CD4-positive, alpha-beta T cell treated with Interferon alpha-2 for 1 hour (primary cell): ENCODE measurements at regions not wholly inside any gene's neighbourhood (a gene's known extent, or its start where the extent isn't known, plus 50 kb on each side); places are given as distances from the start of the nearest gene placed in this dataset.

ENCODE experiments used
- DNase-seq, 2 donors: peaks; one replicate each; pipeline ENCODE4 v3.0.0-alpha.2; 2020 to 2022

DNA sequence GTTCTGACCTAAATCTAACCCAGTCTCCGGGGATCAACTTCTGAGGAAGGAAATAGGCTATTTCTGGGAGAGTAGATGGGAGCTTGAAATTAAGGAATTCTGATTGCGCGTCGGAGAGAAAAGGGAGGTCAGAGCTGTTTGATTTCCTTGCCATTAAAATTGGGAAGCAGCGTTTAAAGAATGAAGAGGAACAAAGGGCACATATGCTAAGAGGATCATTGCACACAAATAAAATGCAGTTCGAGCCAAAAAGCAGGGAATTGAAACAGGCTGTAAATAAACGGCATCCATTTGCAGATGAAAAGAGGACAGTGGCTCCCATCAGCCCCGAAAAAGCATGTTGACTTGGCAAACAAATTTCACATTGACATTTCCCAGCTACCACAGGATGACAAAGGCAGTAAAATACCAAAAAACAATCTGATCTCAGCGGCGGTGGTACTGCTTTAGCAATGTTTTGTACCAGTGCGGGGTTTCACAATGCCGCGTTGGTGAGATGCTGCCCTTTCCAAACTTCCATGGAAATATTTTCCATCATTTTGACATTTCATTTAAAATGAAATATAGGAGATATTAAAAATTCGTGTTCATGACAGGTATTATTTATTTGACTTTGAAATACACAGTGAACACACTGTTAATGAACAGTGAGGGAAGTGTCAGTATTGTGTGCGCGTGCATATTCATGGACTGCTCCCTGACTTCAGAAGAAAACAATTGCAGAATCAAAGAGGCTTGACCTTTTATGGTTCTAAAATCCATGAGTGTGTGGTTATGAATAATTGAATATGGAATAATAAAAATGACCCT, 108.8 kb downstream of the SQOR start:
- no peak for DNase-seq

DNA sequence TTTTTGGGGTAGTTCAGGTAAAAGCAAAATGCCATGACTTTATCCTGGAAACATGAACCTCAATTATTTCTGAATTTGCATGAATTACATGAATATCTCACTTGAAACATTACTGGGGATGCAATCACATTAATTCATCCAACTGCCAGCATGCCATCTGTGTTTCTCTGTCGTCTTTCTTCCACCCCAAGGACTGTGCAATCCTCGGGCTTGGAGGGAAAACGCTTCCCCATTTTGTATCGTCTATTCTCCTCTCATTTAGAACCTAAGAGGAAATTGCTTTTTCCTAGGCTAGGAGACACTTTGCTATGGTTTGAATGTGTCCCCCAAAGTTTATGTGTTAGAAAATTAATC, 109.4 kb downstream of the SQOR start:
- no peak for DNase-seq

DNA sequence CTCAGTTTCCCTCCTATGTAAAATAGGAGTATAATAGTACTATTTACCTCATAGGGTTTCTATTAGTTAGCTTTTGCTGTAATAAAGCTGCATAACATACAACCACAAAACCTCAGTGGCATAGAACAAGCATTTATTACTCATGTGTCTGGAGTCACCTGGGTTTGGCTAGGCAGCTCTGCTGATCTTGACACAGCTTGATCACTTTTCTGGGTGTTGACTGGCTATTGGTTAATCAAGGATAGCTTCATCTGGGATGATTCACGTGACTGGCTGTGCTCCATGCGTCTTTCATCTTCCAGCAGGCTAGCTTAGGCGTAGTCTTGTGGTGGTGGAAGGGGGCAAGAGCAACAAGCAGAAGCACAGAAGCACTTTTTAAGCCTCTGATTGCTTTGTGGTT, 112.6 kb downstream of the SQOR start:
- no peak for DNase-seq

DNA sequence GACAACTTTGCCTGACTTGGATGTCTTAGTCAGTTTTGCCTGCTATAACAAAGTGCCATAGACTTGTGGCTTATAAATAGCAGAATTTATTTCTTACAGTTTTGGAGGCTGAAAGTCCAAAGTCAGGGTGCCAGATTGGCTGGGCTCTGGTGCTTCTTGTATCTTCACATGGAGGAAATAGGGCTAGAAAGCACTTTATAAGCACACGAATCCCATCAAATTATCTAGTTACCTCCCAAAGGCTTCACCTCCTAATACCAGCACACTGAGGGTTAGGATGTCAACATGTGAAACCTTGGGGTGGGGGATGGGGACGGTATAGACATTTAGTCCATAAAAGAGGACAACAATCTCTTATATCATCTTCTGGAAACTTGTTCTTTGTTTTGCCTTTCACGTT, 116.8 kb downstream of the SQOR start:
- DNase-seq = no peak

DNA sequence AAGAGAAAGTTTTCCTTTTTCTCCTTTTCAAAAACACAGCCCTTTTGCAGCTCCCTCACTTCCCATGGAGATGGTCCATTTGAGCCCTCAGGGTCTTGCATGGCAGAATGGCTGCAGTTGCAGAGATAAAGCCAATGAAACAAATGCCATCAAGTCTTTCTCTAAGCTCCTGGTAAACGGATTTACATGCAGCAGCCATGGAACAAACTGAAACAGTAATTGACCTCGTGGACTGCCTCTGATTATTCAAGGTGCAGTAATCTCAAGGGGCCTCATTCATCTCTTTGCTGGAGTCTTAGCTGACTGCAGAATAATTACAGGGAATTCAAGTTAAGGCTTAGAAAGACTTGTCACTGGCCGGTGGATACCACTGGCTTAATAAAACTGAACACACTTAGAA, 125.1 kb downstream of the SQOR start:
- DNase-seq = no peak

DNA sequence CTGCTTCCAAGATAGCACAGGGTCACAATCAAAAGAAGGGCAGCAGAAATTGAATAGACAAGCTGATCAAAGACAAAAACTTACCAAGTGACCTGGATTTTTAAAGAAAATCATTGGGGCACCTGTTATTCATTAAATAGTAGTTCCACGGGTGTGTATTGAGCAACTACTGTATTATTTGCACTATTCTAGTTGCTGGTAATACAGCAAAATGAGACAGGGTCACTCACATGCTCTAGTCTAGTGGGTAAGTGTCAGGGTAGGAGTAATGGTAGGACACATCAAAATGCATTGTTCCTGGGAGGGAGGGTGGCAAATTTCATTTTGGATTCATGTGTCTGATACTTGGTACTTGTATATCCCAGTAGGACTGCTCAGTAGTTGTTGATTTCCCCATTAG, 127.9 kb downstream of the SQOR start:
- no peak for DNase-seq

DNA sequence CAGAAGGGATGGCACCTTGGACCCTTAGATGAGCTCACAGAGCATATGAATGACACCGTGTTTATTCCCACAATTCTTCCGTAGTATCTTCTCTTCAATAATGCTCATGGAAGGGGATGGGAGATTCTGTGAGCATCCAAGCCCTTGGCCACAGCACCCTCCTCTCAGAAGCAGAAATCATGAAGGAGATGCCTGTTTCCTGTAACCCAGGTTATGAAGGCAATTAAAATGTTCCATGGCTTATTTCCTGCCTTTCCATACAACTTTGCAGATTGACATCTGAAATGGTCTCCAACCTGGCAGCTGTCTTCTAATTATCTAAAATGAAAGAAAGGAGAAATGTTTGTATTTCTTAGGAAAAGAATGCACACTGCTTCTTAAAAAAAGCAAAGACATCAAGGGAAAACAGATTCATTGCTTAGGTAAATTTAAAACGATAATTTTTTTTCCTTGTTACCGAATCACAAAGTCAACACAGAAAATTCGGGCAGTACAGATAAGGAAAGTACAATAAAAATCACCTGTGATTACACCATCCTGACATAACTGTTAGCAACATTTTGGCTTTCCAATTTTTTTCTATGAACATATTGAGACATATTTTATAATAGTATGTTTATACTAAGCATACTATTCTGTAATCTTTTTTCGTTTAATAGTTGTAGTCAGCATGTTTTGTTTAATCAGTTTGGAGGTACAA, 128.5 kb downstream of the SQOR start:
- DNase-seq = no peak

DNA sequence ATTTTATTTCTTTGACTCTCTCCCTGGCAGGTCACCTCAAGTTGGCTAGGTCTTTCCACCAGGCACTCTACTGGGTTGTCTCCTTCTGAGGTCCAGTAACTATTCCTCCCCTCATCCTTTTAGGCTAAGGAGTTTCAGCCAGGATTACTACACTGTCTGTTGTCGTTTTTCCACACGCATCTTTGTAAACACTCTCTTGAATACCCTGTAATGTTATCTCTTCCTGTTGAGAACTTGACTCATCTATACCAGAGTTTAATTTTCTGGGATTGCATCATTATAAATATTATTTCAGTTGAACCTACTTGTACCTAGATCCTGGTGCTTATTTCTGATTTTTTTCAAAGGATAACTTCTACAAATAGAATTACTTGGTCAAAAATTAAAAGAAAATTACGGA, 138.3 kb downstream of the SQOR start:
- DNase-seq = no peak

DNA sequence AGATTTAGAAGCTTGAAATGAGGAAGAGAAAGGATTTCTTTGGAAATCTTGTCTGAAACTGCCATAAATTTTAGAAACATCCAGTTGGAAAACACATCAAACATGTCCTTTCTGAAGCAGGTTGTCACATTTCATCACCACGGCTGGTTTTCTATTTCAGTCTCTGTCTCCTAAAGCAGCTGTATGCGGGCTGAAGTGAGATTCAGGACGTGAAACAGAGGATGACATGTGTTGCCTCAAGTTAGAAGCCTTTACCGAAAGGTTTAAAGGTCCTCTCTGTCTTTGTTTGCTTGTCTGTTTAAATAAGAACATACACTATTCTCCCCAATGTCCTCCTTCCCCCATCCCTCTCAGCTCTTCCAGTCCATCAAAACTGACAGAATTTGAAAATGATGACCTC, 141.9 kb downstream of the SQOR start:
- DNase-seq = no peak

DNA sequence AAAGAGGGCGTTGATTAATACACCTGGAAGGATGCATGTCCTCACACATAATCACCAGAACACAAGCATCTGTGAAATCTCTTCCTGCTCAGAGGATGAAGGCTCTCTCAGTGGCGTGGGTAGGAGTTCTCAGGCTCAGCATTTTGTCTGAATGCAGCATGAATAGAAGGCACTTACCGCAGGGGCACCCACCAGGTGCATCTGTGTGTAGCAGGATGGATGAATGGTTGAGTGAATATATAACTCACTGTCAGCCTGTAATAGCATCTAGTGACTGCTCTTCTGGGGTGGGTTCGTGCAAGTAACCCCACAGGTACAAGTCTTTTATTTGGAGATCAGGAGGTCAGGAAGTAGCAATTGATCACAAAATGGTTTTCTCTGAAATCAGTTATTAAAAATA, 143.0 kb downstream of the SQOR start:
- DNase-seq = no peak

DNA sequence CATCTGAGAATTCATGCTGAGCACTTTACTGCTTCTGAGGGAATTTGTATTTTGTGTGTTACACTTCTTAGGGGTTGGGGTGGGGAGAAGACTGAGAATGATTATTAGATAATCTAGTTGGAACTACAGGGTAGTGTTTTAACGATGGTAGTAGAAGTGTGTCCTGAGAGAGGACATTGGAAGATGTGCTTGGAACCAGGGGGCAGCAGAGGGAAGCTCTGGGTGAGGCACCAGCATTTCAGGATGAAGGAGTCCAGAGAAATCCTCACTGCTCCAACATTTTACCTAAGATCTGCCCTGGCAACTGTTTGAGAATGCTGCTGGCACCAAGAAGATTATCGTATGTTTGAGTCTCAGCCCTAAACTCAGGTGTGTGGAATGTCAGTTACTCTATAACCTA, 145.5 kb downstream of the SQOR start:
- no peak for DNase-seq

DNA sequence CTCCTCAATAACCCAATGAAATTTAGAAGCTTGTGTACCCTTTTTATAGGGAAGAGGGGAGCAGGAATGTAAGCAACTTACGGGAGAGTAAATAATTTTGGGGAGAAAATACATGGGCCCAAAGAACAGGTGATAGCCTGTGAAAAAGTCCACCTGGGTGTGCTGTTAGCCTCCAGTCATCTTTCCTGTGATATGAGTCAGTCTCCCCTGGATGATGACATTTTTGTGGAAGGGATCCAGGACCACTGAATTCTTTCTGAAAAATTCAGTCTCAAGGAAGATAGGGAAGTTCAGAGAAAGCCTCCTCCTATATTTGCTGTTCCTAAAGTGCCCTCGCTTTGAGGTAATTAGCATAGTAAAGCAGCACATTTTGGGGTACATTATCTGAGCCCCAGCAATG, 149.8 kb downstream of the SQOR start:
- DNase-seq = no peak

DNA sequence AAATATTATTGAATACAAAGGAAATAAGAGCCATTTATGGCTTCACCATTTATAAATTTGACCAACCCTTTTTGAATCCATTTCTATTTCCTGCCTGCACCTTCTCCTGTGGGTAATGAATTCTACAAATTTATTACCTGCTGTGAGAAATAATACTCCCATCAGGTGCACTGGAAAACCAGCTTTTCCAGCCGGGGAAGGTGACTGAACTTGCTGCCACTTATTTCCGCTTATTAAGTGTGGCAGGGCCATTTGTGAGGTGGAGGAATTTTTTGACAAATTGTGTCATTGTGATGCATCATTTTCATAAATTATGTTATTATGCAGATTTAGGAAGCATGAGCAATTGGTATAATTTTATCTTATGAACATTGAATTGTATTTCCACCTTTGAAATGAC, 151.1 kb downstream of the SQOR start:
- no peak for DNase-seq

DNA sequence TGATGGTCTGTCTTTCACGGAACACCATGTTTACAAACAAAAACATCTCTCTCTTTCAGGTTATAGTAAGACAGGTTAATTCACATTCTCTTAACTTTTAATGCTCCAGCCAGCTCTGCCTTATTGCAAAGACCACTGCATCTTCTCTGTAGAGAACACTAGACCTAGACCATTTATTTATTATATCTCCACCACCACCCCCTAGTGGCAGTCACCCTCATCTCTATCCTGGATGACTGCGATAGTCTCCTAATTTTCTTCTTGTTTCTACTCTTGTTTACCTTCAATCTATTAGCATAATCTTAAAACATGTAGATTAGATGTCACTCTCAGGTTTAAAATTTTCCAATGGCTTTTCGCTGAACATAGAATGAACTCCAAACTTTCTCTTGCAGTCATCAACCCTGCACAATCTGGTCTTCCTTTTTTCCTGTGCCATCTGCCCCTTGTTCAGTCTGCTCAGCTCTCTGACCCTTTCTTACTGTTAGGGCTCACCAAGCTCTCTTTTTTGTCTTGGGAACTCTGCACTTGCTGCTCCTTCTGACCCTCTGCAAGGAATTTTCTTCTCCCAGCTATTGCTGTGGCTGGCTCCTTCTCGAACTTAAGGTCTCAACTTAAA, 155.6 kb downstream of the SQOR start:
- peak in 1 of 2 donors; percentile 1 for DNase-seq

DNA sequence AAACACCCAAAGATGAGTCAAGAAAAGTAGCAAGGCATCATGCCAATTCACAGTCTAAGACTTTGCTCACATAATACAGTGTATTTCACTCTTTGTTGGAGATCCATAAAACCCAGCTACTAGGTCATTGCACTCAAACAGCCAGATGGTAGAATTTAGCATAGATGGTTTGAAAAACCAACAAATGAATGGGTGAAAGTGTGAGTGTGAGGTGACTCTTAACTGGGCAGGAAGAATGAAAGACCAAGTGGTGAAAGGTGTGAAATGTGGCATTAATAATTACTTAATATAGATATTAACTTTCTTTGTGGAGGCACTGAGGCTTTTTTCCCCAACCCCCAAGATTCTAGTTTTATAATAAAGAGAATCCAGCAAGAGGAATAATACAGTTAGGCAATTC, 159.5 kb downstream of the SQOR start:
- DNase-seq = no peak

DNA sequence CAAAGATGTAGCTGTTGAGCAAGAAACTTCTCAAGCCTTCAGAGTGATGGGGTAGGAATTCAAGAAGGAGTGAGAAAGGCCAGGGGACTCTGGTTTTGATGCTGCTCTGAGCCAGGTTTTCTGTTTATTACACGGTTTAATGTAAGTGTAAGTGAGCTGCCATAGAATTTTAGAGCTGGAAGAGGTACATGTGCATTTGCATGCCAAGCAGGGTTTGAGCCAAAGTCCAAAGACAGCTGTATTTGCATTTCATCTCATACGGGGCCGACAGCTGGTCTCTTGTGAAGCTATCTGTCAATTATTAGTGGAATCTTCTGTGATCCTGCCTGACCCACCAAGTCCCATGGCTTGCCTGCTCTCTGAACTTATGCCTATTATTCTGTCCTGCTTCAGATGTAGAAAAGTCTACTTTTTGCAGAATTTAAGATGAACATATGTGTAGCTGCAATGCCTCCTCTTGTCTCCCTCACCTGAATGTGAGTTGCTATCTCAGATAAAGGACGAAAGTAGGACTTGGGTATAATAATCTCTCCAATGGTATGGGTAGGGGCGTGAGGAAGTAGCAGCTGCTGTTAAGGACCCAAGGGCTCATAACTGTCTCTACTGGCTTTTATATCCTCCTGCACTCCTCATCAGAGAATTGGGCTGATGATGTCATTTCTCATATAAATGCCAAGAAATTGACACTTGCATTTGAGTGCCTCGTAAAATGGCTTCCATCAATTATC, 160.0 kb downstream of the SQOR start:
- no peak for DNase-seq

DNA sequence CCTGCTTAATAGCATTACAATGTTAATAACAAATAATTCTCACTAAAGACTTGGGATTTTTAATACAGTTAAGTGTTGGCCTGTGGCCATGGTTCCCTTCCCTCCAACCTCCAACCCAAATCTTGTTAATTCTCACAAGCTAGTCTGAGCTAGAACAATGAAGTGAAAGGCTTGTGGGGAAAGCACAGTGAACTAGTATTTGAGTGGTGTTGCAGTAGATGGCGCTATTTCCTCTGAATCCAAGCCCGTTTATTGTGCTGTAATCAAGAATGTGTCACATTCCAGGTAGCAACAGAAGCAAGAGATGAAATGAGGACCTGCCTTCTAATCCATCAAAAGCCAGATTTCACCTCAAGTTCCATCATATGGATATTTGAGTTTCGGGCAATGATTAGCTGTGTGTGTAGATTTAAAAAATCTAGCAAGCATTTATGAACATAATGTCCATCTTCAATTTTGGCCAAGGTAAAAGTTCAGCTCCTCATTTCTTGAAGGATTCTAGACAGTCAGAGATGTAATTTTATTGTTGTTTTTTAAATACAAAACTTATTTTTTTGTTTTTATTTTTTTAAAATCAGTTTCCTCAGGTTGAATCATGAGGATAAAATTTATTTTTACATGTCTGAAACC, 160.7 kb downstream of the SQOR start:
- peak in 1 of 2 donors; percentile 1 for DNase-seq

DNA sequence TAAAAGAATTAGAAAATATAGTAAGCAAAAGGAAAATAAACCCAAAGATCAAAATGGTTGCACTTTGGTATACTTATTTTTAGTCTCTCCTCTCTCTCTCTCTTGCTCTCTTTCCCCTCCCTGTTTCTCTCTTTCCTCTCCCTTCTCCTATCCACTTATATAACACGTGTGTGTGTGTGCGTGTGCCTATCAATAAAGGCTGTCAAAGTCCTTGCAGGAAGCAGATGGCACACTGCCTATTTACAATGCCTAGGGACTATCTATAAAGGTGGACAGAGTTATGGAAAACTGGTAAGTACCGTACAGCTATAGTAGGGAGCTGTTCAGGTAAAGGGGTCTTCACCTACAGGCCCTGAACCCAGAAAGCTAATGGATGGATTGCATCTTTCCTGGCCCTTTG, 161.6 kb downstream of the SQOR start:
- DNase-seq = no peak

DNA sequence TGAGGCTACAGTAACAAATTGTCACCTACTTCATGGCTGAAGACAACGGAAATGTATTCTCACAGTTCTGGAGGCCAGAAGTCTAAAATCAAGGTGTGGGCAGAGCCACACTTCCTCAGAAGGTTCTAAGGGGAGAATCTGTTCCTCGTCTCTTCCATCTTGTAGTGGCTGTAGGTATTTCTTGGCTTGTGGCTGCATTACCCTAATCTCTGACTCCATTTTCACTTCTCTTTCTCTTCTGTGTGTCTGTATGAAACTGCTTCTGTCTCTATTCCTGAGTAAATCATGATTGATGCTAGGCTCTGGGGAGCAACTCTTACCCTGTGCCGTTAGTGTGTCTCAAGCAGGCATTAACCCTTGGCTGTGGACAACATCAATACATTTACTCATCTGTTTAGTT, 164.7 kb downstream of the SQOR start:
- no peak for DNase-seq

DNA sequence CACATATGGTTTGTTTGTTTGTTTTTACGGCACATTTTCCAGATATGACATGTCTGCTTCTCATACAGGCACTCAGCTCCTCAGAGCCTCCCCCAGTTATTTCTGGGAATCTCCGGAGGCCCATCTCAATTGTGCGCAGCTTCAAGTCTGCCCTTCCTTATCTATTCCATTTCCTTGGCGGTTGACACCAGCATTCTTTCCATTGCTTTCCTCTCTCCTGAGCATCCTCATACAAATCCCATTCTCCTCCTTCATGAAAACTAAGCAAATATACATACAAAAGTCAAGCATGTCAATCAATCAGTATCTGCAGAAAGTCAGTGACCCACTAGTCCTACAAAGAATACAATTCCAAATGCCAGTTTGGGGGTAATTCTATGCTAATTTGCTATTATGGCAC, 166.7 kb downstream of the SQOR start:
- DNase-seq = no peak

DNA sequence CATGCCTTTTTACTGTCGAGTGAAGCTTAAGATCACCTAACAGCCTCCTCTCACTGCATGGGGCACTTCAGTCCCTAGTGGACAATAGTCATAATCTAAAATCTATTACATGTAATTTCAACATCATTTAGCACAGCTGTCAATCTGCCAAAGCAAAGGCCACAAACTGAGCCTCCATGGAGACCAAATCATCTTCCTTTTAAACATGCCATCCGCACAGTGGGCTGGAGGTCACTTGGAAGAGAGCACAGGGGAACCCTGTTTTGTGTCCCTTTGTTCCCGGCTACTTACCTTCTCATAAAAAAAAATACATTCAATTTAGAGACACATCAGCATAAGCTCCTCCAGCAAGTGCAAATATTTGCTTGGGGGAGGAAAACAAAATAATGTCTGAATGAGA, 167.3 kb downstream of the SQOR start:
- DNase-seq = no peak

DNA sequence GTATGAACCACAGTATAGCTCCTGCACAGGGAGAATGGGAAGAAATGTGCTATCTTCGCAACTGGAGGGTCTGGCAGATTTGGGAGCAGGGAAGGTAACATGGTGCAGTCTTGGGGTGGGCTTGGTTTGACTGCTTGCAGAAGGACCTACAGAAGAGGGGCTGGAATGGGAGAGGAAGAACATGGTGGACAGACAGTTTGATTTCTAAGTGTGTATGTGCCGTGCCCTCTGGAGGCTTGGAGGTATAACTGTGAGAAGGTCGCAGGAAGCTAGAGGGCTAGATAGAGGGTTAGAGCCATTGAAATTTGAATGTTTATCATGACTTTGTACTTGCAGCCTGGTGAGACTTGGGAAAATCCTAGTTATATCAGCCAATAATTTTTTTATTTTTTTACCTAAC, 169.2 kb downstream of the SQOR start:
- DNase-seq = no peak

DNA sequence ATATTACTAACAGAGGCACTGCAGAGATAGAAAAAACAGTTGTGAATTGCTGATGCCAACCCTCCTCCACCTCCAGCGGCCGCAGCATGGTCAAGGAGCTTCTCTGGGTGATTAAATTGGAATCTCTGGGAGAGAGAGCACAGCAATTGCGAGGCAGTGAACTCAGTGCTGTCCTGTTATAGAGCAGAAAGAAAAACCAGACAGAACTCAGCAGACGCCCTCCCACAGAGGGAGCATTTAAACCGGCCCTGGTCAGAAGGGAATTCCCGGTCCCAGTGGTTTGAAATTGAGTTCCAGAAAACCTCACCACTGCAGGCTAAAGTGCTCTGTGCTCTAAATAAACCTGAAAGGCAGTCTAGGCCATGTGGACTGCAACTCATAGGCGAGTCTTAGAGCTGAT, 175.4 kb downstream of the SQOR start:
- no peak for DNase-seq
